HG02852 (cell line): ENCODE measurements at regions not wholly inside any gene's neighbourhood (a gene's known extent, or its start where the extent isn't known, plus 50 kb on each side); places are given as distances from the start of the nearest gene placed in this dataset.
"Not testable (repeated sequence)": the region's sequence is repeated elsewhere in the genome, so short reads cannot be mapped to it uniquely, and the experiment has no call there.

Experiments used
- ATAC-seq: cut with Tn5 transposase; IDR thresholded peaks from one replicate; pipeline ENCODE4 v1.9.1; 2021; ENCODE audit warnings: mild to moderate bottlenecking, moderate library complexity; ENCODE audit not compliant: unreplicated experiment

DNA sequence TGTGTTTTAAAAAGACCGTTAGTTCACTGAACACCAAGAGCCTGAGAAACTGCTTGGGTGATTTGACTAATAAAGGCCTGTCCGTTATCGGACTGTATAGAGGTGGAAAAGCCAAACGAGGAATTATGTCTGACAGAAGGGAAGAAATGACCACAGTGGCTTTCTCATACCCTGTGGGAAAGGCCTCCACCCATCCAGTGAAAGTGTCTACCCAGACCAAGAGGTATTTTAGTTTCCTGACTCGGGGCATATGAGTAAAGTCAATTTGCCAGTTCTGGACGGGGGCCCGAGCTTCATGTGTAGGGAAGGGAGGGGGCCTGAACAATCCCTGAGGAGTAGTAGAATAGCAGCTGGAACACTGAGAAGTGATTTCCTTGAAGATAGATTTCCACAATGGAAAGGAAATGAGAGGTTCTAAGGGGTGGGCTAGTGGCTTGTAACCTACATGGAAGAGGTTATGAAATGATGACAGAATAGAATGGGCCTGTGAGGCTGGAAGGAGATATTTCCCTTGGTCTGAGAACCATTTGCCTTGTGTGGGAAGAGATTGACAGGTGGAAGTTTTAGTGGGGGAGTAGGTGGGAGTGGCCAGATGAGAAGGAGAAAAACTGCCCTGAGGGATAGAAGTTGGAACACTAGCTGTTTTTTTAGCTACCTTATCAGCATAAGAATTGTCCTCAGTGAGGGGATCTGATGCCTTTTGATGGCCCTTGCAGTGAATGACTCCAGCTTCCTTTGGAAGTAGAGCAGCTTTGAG is 106.4 kb upstream of the PPM1J start:
- ATAC-seq, result not testable (repeated sequence)

- ATAC-seq, result no peak
Measured at GRCh38 chr1:112818990-112819689, 104.0 kb upstream of the PPM1J start.

DNA sequence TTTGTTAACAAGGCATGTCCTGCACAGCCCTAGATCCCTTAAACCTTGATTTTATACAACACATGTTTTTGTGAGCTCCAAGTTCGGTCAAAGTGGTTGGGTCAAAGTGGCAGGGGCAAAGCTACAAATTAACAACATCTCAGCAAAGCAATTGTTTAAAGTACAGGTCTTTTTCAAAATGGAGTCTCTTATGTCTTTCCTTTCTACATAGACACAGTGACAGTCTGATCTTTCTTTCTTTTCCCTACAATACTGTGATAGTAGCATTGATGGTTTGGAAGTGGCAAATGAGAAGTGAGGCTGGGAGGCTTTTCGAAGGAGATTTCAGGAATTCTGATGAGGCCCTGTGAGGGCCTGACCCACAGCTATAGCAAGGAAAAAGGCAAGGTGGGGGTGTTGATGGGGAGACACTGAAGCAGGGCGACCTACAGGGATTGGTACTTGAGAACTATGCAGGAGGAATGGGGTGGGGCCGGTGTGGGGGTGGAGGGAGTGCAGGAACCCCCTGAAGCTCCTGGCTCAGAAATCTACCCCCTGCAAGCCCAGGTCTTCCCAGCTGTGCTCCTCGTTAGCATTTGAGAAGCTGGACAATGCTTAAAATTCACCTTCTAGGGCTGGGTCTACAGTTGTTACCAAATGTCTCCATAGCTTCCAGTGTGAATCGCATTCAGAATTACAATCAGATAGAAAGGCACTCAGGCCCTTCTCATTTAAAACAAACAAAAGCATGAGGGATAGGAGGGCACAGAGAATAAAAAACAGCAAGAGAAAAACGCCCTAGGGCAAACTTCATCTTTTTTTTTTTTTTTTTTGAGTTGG is 102.6 kb upstream of the PPM1J start:
- ATAC-seq, result no peak

DNA sequence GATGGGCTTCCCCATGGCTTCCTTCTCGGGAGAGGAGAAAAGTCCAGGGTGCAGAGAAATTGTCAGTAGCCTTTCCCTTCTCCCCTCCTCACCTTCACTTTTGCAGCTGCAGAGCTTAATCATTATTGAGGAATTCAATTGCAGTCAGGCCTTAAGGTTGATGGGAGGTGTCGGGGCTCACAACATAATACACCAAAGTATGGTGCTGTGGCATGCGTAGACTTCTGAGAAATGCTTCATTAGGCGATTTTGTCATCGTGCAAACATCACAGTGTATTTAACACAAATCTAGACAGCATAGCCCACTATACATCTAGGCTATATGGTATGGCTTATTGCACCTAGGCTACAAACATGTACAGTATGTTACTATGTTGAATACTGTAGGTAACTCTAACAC is 100.2 kb upstream of the PPM1J start:
- ATAC-seq, result no peak

- ATAC-seq, result not testable (repeated sequence)
Measured at GRCh38 chr1:112814645-112815044, 99.5 kb upstream of the PPM1J start.

DNA sequence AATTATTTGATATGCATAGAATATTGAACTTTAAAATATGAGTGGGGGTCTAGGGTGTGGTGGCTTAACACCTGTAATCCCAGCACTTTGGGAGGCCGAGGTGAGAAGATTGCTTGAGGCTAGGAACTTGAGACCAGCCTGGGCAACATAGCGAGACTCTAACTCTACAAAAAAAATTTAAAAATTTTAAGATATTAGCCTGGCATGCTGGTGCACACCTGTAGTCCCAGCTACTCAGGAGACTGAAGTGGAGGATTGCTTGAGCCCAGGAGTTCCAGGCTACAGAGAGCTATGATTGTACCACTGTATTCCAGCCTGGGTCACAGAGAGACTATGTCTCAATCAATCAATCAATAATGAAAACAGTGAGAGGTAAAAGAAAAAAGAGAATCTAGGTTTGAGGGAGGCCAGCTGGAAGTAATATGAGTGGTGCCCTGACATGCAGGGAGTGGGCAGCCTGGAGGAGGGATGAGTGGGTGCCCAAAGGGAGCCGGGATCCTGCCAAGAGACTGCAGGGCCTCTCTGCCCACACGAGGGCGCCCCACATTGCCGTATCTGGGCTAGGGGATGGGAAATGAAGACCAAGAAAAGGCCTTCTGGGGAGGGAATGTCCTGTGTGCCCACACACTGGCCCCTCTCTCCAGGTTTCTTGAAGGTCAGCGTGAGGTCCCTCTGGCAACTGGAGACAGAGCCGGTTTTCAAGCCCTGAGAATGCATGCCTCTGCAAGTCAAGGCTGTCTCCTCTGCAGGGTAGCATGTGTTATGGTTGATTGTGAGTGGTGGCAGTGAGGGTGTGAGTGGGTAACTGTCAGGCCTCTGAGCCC is 93.9 kb upstream of the PPM1J start:
- peak; percentile 57 for ATAC-seq

- no peak for ATAC-seq
Measured at GRCh38 chr1:112807999-112808398, 92.9 kb upstream of the PPM1J start.

- no peak for ATAC-seq
Measured at GRCh38 chr1:112807117-112807516, 92.0 kb upstream of the PPM1J start.

- ATAC-seq, result no peak
Measured at GRCh38 chr1:112806090-112806642, 91.0 kb upstream of the PPM1J start.

- ATAC-seq, result no peak
Measured at GRCh38 chr1:112805155-112805853, 90.2 kb upstream of the PPM1J start.

DNA sequence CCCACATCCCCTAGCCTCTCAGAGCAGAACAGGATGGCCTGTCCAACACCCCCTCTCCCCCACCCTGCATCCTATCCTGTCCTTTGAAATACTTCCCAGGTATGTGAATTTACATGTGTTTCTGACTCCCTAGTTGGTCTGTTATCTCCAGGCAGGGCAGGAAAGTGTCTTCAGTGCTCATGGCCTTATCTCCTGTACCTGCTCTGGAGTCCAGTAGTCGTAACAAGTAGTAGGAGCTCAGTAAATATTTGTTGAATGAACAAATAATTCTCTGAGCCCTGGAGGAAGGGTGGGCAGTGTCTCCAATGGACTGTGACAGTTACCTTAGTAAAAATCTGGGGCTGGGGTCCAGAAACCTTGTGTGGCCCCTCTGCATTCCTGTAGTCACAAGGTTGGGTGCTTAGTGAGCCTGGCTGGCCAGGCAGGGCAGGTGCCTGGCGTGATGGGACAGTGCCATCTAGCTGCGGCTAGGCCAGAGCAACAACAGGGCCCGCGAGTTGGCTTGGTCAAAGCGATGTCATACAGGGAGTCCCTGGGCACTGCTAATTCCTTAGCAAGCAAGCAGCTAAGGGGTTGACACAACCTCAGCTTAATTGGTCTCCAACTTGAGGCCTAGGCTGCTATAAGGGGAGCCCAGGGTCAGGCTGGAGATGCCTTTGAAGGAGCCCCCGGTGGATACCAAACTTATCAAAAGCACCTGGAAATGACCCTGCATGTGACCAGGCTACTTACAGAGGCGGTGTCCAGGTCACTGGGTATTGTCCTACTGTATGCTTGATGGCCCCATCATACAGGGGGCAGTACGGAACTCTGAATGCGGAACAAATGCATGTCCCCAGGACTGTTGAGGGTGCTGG is 89.0 kb upstream of the PPM1J start:
- peak; percentile 68 for ATAC-seq

DNA sequence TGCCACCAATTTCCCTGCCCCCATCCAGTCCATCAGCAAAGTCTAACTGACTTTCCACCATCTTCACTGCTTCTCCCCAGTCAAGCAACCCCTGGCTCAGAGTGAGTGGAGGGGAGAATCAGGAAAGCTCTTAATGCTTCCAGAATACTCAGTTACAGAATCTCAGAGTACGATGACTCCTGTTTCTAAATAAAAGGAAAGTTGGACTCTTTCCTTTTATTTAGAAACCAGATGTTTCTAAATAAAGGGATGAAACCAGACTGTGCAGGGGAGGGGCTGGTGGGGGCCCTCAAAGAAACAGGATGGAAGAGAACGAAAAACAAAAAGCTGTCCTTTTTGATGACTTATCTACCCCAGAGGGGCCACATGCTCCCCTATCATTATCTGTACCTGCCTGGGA is 85.2 kb upstream of the PPM1J start:
- no peak for ATAC-seq

- no peak for ATAC-seq
Measured at GRCh38 chr1:112798292-112798691, 83.2 kb upstream of the PPM1J start.

GRCh38 chr1:112797224-112797623 is 82.1 kb upstream of the PPM1J start:
- ATAC-seq, result no peak

DNA sequence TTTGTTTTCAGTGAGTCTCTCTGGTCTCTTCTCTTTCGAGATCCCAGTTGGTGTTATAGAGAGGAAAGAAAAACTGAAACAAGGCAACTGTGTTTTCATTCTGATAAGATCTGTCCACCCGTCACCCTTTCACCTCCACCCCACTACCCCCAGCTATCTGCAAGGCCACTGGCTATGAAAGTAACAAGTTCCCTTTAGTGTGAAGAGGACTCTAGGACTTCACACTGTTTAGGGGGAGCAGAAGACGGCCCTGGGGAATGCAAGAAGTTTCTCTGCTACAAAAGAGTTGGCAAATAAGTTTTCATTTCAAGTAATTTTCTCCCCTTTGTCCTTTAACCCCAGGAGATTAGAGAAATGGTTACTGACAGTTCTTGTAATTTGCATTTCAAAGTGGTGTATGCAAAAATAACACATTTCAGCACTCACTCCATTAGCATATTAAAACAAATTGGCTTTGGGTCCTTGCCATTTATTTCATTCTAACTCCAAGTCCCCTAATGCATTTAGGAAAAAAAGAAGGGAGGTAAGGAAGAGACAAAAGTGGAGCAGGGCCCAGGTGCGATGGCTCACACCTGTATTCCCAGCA is 79.6 kb upstream of the PPM1J start:
- ATAC-seq, result peak; percentile 76

DNA sequence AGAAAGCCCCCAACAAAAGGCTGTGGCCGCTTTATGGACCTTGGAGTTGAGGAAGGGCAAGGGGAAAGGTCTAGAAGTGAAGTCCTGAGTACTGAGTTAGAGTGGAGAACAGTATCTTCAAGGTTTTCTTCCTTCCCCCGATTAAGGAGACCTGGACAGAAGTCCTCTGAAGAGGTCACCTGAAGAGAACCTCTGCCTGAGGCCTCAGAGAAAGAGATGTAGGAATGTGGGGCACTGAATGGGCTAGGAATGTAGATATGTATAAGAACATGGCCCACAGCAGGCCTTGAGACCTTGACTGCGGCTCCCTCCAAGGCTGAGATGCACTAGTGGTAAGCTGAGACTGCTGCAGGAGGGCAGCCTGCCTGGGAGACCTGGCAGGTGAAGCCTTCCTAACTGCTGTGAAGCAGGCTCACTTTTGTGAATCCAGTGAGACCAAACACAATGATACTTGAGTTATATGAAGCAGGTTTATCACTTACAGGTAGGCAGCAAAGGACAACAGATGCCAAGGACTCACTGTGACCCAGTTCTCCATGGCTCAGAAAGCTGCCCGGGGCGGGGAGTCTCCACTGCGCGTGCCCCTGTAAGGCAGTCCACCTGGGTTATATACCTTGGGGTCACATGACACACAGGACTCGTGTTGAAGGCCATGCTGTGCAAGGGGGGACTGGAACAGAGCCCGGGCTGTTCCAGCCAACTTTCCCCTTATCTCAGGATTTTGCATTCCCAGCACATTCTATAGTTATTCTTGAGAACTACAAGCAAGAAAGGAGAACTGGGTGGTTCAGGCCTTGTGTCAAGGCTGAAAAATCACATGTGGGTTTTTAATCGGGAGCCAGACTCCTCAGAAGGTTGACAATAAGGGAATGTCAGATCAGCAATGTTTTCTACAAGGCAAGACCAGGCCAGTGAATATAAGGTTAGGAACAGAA is 78.8 kb upstream of the PPM1J start:
- ATAC-seq, result no peak

DNA sequence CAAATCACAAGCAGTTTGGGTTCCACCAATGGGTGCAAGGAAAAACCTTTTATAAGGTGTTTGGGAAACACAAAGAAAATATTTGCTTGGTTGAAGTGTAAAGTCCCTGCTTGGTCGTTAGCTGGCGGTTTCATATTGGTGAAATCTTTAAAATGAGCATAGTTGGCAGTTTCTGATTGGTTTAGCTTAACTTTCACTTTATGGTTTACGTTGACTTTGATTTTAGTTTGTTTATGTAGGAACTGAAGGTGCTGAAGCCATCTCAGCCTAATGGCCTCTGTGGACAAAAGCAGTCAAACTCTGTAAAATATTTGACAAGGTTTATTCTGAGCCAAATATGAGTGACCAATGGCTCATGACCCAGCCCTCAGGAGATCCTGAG is 76.6 kb upstream of the PPM1J start:
- no peak for ATAC-seq
